ENCODE measurements at regions not wholly inside any gene's neighbourhood (a gene's known extent, or its start where the extent isn't known, plus 50 kb on each side); places are given as distances from the start of the nearest gene placed in this dataset.

DNA sequence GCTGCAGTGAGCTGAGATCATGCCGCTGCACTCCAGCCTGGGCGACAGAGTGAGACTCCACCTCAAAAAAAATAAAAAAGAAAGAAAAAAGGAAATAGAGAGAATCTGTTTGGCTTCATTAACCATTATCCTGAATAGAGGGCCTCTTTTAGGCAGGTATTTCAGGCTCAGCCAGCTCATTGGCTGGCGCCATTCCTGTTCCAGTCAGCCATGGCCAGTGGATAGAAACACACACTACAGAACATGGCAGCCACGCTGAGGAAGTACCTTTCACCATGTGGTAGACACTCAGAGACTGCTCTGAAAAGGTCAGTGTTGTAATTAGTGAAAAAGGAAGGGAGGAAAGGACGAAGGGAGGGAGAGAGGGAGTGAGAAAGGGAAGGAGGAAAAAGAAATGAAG, 340.0 kb upstream of the ACTBL2 start:
- Histone ChIP-seq H3K27me3 (ENCODE audit: insufficient read depth, low read length, poor library complexity) (no peaks in the 10 kb centered on the region), H3K9me3 (ENCODE audit: insufficient read depth, low read length, severe bottlenecking) (no peaks in the 10 kb centered on the region), H4K20me1 (ENCODE audit: insufficient read depth, low read length) (no peaks in the 10 kb centered on the region), H3K27ac (ENCODE audit: low read length) (no peak overlapping the region), H3K79me2 (ENCODE audit: insufficient read depth, low read length) (no peaks in the 10 kb centered on the region), H3K4me1 (ENCODE audit: insufficient read depth, low read length) (no peaks in the 10 kb centered on the region), H3K36me3 (ENCODE audit: insufficient read depth, low read length) (no peaks in the 10 kb centered on the region), H3K4me2 (ENCODE audit: insufficient read depth, low read length) (no peak overlapping the region), H2AFZ (ENCODE audit: low read depth, low read length) (no peak overlapping the region), H3K9ac (ENCODE audit: low read depth, low read length) (no peak overlapping the region), H3K4me3 (ENCODE audit: low read depth in 1 of 2, low read length in 2 of 2) (no peak overlapping the region)
- no peak for ATAC-seq (ENCODE audit: insufficient read depth, low read depth)
- no peak for DNase-seq
- TF ChIP-seq, protein P1, sequence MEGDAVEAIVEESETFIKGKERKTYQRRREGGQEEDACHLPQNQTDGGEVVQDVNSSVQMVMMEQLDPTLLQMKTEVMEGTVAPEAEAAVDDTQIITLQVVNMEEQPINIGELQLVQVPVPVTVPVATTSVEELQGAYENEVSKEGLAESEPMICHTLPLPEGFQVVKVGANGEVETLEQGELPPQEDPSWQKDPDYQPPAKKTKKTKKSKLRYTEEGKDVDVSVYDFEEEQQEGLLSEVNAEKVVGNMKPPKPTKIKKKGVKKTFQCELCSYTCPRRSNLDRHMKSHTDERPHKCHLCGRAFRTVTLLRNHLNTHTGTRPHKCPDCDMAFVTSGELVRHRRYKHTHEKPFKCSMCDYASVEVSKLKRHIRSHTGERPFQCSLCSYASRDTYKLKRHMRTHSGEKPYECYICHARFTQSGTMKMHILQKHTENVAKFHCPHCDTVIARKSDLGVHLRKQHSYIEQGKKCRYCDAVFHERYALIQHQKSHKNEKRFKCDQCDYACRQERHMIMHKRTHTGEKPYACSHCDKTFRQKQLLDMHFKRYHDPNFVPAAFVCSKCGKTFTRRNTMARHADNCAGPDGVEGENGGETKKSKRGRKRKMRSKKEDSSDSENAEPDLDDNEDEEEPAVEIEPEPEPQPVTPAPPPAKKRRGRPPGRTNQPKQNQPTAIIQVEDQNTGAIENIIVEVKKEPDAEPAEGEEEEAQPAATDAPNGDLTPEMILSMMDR (IDR thresholded peaks at IDR 0.05; ENCODE audit: borderline replicate concordance, extremely low read depth, low read length, poor library complexity, severe bottlenecking): no peak
- TF ChIP-seq EZH2 (IDR thresholded peaks at IDR 0.05; ENCODE audit: borderline replicate concordance, low read depth, low read length, severe bottlenecking): no peak

DNA sequence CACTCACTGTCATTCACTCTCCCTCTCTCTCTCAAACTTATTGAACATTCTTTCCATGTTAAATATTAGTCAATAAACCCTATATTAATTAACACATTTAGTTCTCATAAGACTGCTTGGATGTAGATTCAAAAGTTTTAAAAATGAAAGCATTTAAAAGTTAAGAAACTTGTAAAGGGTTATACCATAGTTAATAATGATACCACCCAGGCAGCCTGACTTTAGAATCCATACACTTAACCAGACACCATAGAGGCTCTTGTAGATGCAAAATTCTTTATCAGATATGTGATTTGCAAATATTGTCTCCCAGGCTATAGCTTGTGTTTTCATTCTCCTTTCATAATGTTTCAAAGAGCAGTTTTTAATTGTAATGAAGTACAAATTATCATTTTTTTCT, 335.8 kb upstream of the ACTBL2 start:
- H3K79me2 ChIP-seq (ENCODE audit: insufficient read depth, low read length): no peaks in the 10 kb centered on the region
- H3K36me3 ChIP-seq (ENCODE audit: insufficient read depth, low read length): no peaks in the 10 kb centered on the region
- no peak overlapping the region for H3K9ac ChIP-seq (ENCODE audit: low read depth, low read length)
- no peaks in the 10 kb centered on the region for H3K4me1 ChIP-seq (ENCODE audit: insufficient read depth, low read length)
- no peak overlapping the region for H3K27ac ChIP-seq (ENCODE audit: low read length)
- H3K4me2 ChIP-seq (ENCODE audit: insufficient read depth, low read length): no peak overlapping the region
- TF ChIP-seq EZH2 (IDR thresholded peaks at IDR 0.05; ENCODE audit: borderline replicate concordance, low read depth, low read length, severe bottlenecking): no peak
- TF ChIP-seq, protein P1 (IDR thresholded peaks at IDR 0.05; ENCODE audit: borderline replicate concordance, extremely low read depth, low read length, poor library complexity, severe bottlenecking): no peak
- H2AFZ ChIP-seq (ENCODE audit: low read depth, low read length): no peak overlapping the region
- H3K4me3 ChIP-seq (ENCODE audit: low read depth in 1 of 2, low read length in 2 of 2): no peak overlapping the region
- no peaks in the 10 kb centered on the region for H3K27me3 ChIP-seq (ENCODE audit: insufficient read depth, low read length, poor library complexity)
- DNase-seq: no peak
- no peaks in the 10 kb centered on the region for H4K20me1 ChIP-seq (ENCODE audit: insufficient read depth, low read length)
- H3K9me3 ChIP-seq (ENCODE audit: insufficient read depth, low read length, severe bottlenecking): no peaks in the 10 kb centered on the region
- ATAC-seq (ENCODE audit: insufficient read depth, low read depth): no peak

DNA sequence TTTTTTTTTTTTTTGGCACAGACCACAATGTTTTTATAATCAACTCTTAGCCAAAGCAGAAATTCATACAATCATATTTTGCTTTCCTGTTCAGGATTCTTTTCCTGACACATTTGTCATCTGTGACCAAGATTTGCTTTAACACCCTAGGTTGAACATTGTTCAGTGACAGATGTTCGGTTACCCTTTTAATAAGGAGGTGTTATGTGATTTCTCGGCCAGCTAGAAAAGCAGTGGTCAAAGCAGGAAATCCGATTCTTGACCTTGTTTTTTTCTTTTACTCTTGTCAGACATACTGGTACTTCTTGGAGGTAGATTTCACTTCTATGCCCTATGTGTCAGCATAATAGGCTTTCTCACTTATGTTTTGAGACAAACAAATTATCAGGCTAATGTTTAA, 335.3 kb upstream of the ACTBL2 start:
- Histone ChIP-seq H3K4me3 (ENCODE audit: low read depth in 1 of 2, low read length in 2 of 2) (no peak overlapping the region), H3K27me3 (ENCODE audit: insufficient read depth, low read length, poor library complexity) (no peaks in the 10 kb centered on the region), H3K9me3 (ENCODE audit: insufficient read depth, low read length, severe bottlenecking) (no peaks in the 10 kb centered on the region), H3K79me2 (ENCODE audit: insufficient read depth, low read length) (no peaks in the 10 kb centered on the region), H3K4me1 (ENCODE audit: insufficient read depth, low read length) (no peaks in the 10 kb centered on the region), H4K20me1 (ENCODE audit: insufficient read depth, low read length) (no peaks in the 10 kb centered on the region), H3K36me3 (ENCODE audit: insufficient read depth, low read length) (no peaks in the 10 kb centered on the region), H2AFZ (ENCODE audit: low read depth, low read length) (no peak overlapping the region), H3K9ac (ENCODE audit: low read depth, low read length) (no peak overlapping the region), H3K4me2 (ENCODE audit: insufficient read depth, low read length) (no peak overlapping the region), H3K27ac (ENCODE audit: low read length) (no peak overlapping the region)
- DNase-seq (no peak), ATAC-seq (ENCODE audit: insufficient read depth, low read depth) (no peak)
- TF ChIP-seq EZH2 (IDR thresholded peaks at IDR 0.05; ENCODE audit: borderline replicate concordance, low read depth, low read length, severe bottlenecking): no peak
- TF ChIP-seq, protein P1 (IDR thresholded peaks at IDR 0.05; ENCODE audit: borderline replicate concordance, extremely low read depth, low read length, poor library complexity, severe bottlenecking): no peak

DNA sequence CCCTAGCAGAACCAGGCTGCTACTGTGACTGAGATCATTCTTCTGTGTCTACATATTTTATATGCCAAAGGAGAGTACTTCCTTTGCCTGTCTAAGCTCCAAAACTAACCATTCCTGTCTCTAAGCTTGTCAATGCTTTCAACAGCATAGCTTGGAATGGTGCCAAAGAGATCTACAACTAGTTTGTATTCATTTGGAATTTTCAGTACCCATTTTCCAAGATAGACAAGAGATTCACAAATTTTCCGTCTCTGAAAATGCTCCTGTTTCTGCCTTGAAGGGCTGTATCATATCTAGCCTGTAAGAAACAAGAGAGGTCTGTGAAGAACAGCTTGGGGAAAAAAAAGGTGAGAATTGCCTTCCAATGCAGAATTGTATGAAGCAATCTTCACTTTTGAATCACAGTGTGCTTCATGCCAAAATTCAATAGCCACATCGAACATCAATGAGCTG, 334.4 kb upstream of the ACTBL2 start:
- no peak overlapping the region for H3K9ac ChIP-seq (ENCODE audit: low read depth, low read length)
- TF ChIP-seq, protein P1 (IDR thresholded peaks at IDR 0.05; ENCODE audit: borderline replicate concordance, extremely low read depth, low read length, poor library complexity, severe bottlenecking): no peak
- no peak for TF ChIP-seq EZH2 (IDR thresholded peaks at IDR 0.05; ENCODE audit: borderline replicate concordance, low read depth, low read length, severe bottlenecking)
- no peak overlapping the region for H3K4me3 ChIP-seq (ENCODE audit: low read depth in 1 of 2, low read length in 2 of 2)
- H4K20me1 ChIP-seq (ENCODE audit: insufficient read depth, low read length): no peaks in the 10 kb centered on the region
- no peak overlapping the region for H3K27ac ChIP-seq (ENCODE audit: low read length)
- no peaks in the 10 kb centered on the region for H3K27me3 ChIP-seq (ENCODE audit: insufficient read depth, low read length, poor library complexity)
- no peak overlapping the region for H3K4me2 ChIP-seq (ENCODE audit: insufficient read depth, low read length)
- H3K79me2 ChIP-seq (ENCODE audit: insufficient read depth, low read length): no peaks in the 10 kb centered on the region
- DNase-seq (no peak), ATAC-seq (ENCODE audit: insufficient read depth, low read depth) (no peak)
- no peaks in the 10 kb centered on the region for H3K9me3 ChIP-seq (ENCODE audit: insufficient read depth, low read length, severe bottlenecking)
- no peaks in the 10 kb centered on the region for H3K36me3 ChIP-seq (ENCODE audit: insufficient read depth, low read length)
- H2AFZ ChIP-seq (ENCODE audit: low read depth, low read length): no peak overlapping the region
- H3K4me1 ChIP-seq (ENCODE audit: insufficient read depth, low read length): no peaks in the 10 kb centered on the region
